CD14-positive monocyte (primary cell): ENCODE measurements at regions not wholly inside any gene's neighbourhood (a gene's known extent, or its start where the extent isn't known, plus 50 kb on each side); places are given as distances from the start of the nearest gene placed in this dataset.

Source experiments
- DNase-seq, 3 donors: peaks; one replicate each; pipeline ENCODE4 v3.0.0-alpha.2; 2011 to 2022
- H2AFZ ChIP-seq: 2 replicates; pipeline ENCODE4 v1.6.0; 2012; ENCODE audit warnings: mild to moderate bottlenecking, low read depth, low read length, inconsistent platforms; ENCODE audit not compliant: insufficient read depth, poor library complexity, severe bottlenecking
- H3K27ac ChIP-seq, 2 donors: 1 replicate in 1 of 2; 2 replicates in 1 of 2; pipeline ENCODE4 v1.5.1; 2012 to 2013; ENCODE audit warnings: low read length in 2 of 2, control low read depth in 1 of 2, inconsistent platforms in 1 of 2, low read depth in 1 of 2, mild to moderate bottlenecking in 1 of 2
- H3K27me3 ChIP-seq, 2 donors: one replicate each; pipeline versions ENCODE4 v1.6.0 to v1.6.1; 2011 to 2013; ENCODE audit warnings: low read length in 2 of 2; ENCODE audit not compliant: control insufficient read depth in 2 of 2, insufficient read depth in 2 of 2
- H3K36me3 ChIP-seq, 2 donors: replicated peaks in 1 of 2; 1 replicate in 1 of 2; 2 replicates in 1 of 2; pipeline versions ENCODE4 v1.5.1 to v1.6.1; 2012 to 2013; ENCODE audit warnings: low read length in 2 of 2, control low read depth in 1 of 2, inconsistent platforms in 1 of 2, mild to moderate bottlenecking in 1 of 2; ENCODE audit not compliant: insufficient read depth in 2 of 2, control insufficient read depth in 1 of 2
- H3K4me1 ChIP-seq, 2 donors: 1 replicate in 1 of 2; 2 replicates in 1 of 2; pipeline versions ENCODE4 v1.5.1 to v1.6.1; 2012 to 2013; ENCODE audit warnings: low read length in 2 of 2, control low read depth in 1 of 2, inconsistent platforms in 1 of 2, mild to moderate bottlenecking in 1 of 2, moderate library complexity in 1 of 2; ENCODE audit not compliant: insufficient read depth in 2 of 2, control insufficient read depth in 1 of 2
- H3K4me2 ChIP-seq: replicated peaks from 2 replicates; pipeline ENCODE3; 2012; ENCODE audit warnings: low read length, moderate library complexity, mild to moderate bottlenecking; ENCODE audit not compliant: poor library complexity, severe bottlenecking; ENCODE audit errors: extremely low read depth
- H3K4me3 ChIP-seq, 3 experiments: fragments of 200-600 bp in 1 of 3; sonication (generic) in 1 of 3; replicated peaks in 1 of 3; 1 replicate in 2 of 3; 2 replicates in 1 of 3; pipeline ENCODE4 v1.5.1; 2011 to 2013; ENCODE audit warnings: low read length in 3 of 3, mild to moderate bottlenecking in 3 of 3, control low read depth in 2 of 3, low read depth in 2 of 3, inconsistent platforms in 1 of 3, moderate library complexity in 1 of 3
- H3K79me2 ChIP-seq: 2 replicates; pipeline ENCODE4 v1.6.0; 2012; ENCODE audit warnings: mild to moderate bottlenecking, control low read depth, inconsistent platforms, low read length, moderate library complexity; ENCODE audit not compliant: insufficient read depth
- H3K9ac ChIP-seq: 2 replicates; pipeline ENCODE4 v1.6.0; 2017; ENCODE audit warnings: low read length, mild to moderate bottlenecking; ENCODE audit not compliant: insufficient read depth, poor library complexity, severe bottlenecking
- H3K9me3 ChIP-seq, 2 donors: replicated peaks in 1 of 2; 1 replicate in 1 of 2; 2 replicates in 1 of 2; pipeline versions ENCODE4 v1.5.1 to v1.6.1; 2012 to 2013; ENCODE audit warnings: low read length in 2 of 2, control low read depth in 1 of 2; ENCODE audit not compliant: control insufficient read depth in 1 of 2, insufficient read depth in 1 of 2
- H4K20me1 ChIP-seq: 2 replicates; pipeline ENCODE4 v1.6.0; 2012; ENCODE audit warnings: mild to moderate bottlenecking, low read length, control low read depth, moderate library complexity; ENCODE audit not compliant: insufficient read depth
- H3K27ac Mint-ChIP-seq, 7 donors: one replicate each; pipeline ENCODE4 v1.8.0; 2020; ENCODE audit warnings: mild to moderate bottlenecking in 7 of 7, mixed read lengths in 7 of 7, moderate library complexity in 6 of 7, inconsistent platforms in 2 of 7
- H3K27me3 Mint-ChIP-seq, 3 donors: one replicate each; pipeline ENCODE4 v1.8.0; 2021 to 2022; ENCODE audit warnings: low read depth in 3 of 3, mild to moderate bottlenecking in 3 of 3, mixed read lengths in 3 of 3, moderate library complexity in 3 of 3, inconsistent platforms in 1 of 3
- H3K36me3 Mint-ChIP-seq, 2 donors: one replicate each; pipeline ENCODE4 v1.8.0; 2020; ENCODE audit warnings: mixed read lengths in 2 of 2, inconsistent platforms in 1 of 2, mild to moderate bottlenecking in 1 of 2
- H3K4me1 Mint-ChIP-seq: one replicate; pipeline ENCODE4 v1.8.0; 2020; ENCODE audit warnings: mild to moderate bottlenecking, mixed read lengths
- H3K4me3 Mint-ChIP-seq, 2 donors: one replicate each; pipeline ENCODE4 v1.8.0; 2020; ENCODE audit warnings: mild to moderate bottlenecking in 2 of 2, mixed read lengths in 2 of 2, moderate library complexity in 1 of 2
- H3K9me3 Mint-ChIP-seq, 7 donors: one replicate each; pipeline ENCODE4 v1.8.0; 2020 to 2022; ENCODE audit warnings: mixed read lengths in 7 of 7, mild to moderate bottlenecking in 6 of 7, moderate library complexity in 6 of 7, inconsistent platforms in 2 of 7
- whole genome bisulfite sequencing: methylation state at CpG from one replicate; pipeline ENCODE4 v1.1.5; 2013; ENCODE audit warnings: missing lambda C conversion rate; ENCODE audit not compliant: insufficient coverage; 5-methylcytosine and 5-hydroxymethylcytosine counted together
- intact Hi-C, 2 donors: fragments of 100-400 bp; cut with micrococcal nuclease; formaldehyde crosslinking; loops; one replicate each; pipeline versions ENCODE4 v1.15.0 to v1.15.1; 2023
- TF ChIP-seq, protein P1 (sequence below): fragments of 200-600 bp; IDR thresholded peaks from one replicate; pipeline ENCODE4 v1.8.0; 2022; ENCODE audit warnings: antibody characterized with exemption, mild to moderate bottlenecking

DNA sequence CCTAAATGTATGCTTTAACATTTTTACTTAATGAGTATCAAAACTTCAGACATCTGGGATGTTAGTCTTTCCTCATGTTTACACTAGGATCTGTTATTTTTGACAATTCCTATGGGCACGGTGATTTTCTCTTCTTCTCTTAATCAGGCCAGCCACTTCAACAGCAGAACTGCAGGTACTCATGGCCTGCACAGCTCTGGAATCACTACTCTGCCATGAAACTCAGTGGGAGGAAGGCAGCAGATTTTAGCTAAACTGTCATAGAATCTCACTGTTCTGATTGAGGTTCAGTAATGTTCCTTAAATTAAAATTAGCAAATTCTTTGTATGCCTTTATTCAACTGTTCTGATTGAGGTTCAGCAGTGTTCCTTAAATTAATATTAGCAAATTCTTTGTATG is 1083.0 kb downstream of the SLITRK5 start:
- intact Hi-C loops = no loop called here

DNA sequence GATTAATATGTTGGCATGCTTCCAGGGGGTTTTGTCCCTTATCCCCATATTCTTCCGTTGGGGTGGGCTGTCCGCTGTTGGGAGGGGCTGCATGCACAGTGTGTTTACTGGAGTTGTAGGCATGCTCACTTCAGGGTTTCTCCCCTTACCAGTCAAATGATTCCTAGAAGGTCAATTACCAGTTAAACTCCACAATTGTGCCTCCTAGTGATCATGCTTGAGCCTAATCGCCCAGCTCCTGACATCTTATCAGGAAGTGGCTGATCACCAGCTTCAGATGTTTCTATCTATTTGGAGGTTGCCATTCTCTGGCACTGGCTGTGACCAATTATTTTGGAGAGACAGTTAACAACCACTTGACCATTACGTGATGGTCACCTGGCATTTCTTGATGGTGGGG is 1090.0 kb downstream of the SLITRK5 start:
- Histone ChIP-seq H3K4me2 (no peak overlapping the region), H3K36me3 (no peaks in the 10 kb centered on the region), H2AFZ (no peak overlapping the region), H3K9ac (no peak overlapping the region), H3K9me3 (peaks cover 0 to 4% of the 10 kb centered on the region in 2 donors), H3K4me1 (no peaks in the 10 kb centered on the region), H3K27me3 (no peaks in the 10 kb centered on the region), H3K4me3 (no peak overlapping the region), H4K20me1 (no peaks in the 10 kb centered on the region), H3K79me2 (no peaks in the 10 kb centered on the region), H3K27ac (no peak overlapping the region)
- Mint-ChIP-seq H3K36me3 (no peaks in the 10 kb centered on the region), H3K9me3 (peaks cover 0 to 12% (median 3%) of the 10 kb centered on the region in 7 donors), H3K4me3 (no peak overlapping the region), H3K27me3 (peaks cover 0 to 1% (median 0%) of the 10 kb centered on the region in 3 donors), H3K4me1 (no peaks in the 10 kb centered on the region), H3K27ac (no peak overlapping the region)
- TF ChIP-seq, protein P1, sequence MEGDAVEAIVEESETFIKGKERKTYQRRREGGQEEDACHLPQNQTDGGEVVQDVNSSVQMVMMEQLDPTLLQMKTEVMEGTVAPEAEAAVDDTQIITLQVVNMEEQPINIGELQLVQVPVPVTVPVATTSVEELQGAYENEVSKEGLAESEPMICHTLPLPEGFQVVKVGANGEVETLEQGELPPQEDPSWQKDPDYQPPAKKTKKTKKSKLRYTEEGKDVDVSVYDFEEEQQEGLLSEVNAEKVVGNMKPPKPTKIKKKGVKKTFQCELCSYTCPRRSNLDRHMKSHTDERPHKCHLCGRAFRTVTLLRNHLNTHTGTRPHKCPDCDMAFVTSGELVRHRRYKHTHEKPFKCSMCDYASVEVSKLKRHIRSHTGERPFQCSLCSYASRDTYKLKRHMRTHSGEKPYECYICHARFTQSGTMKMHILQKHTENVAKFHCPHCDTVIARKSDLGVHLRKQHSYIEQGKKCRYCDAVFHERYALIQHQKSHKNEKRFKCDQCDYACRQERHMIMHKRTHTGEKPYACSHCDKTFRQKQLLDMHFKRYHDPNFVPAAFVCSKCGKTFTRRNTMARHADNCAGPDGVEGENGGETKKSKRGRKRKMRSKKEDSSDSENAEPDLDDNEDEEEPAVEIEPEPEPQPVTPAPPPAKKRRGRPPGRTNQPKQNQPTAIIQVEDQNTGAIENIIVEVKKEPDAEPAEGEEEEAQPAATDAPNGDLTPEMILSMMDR = no peak
- intact Hi-C loops = no loop called here
- no peak for DNase-seq
- WGBS = no CpG with 5 or more reads among the region's 4 CpGs

More for the DNA sequence above, 1083.0 kb downstream of the SLITRK5 start:
- H3K27ac Mint-ChIP-seq = no peak overlapping the region
- Histone ChIP-seq H3K79me2 (no peaks in the 10 kb centered on the region), H3K4me1 (no peaks in the 10 kb centered on the region), H3K9ac (no peak overlapping the region), H3K27me3 (no peaks in the 10 kb centered on the region), H4K20me1 (no peaks in the 10 kb centered on the region), H2AFZ (no peak overlapping the region), H3K9me3 (no peaks in the 10 kb centered on the region), H3K36me3 (no peaks in the 10 kb centered on the region), H3K4me2 (no peak overlapping the region), H3K4me3 (no peak overlapping the region), H3K27ac (no peak overlapping the region)
- H3K4me1 Mint-ChIP-seq = no peaks in the 10 kb centered on the region
- TF ChIP-seq, protein P1 = no peak
- peaks cover 0 to 1% (median 0%) of the 10 kb centered on the region in 3 donors for H3K27me3 Mint-ChIP-seq
- WGBS = no CpG with 5 or more reads among the region's 1 CpG
- H3K9me3 Mint-ChIP-seq = peaks cover 0 to 11% (median 2%) of the 10 kb centered on the region in 7 donors
- no peak for DNase-seq
- no peak overlapping the region for H3K4me3 Mint-ChIP-seq
- H3K36me3 Mint-ChIP-seq = no peaks in the 10 kb centered on the region
